HG03175 (cell line): ENCODE measurements at regions not wholly inside any gene's neighbourhood (a gene's known extent, or its start where the extent isn't known, plus 50 kb on each side); places are given as distances from the start of the nearest gene placed in this dataset.
"Not testable (repeated sequence)": the region's sequence is repeated elsewhere in the genome, so short reads cannot be mapped to it uniquely, and the experiment has no call there.

ENCODE experiments used
- ATAC-seq: cut with Tn5 transposase; IDR thresholded peaks from one replicate; pipeline ENCODE4 v1.9.1; 2021; ENCODE audit warnings: mild to moderate bottlenecking, moderate library complexity; ENCODE audit not compliant: unreplicated experiment

- not testable (repeated sequence) for ATAC-seq
Measured at GRCh38 chr1:78203410-78203982, 157.7 kb downstream of the GIPC2 start.

GRCh38 chr1:78210175-78210574 is 164.4 kb downstream of the GIPC2 start:
- ATAC-seq, result no peak

GRCh38 chr1:78211483-78212092 is 165.8 kb downstream of the GIPC2 start:
- ATAC-seq, result no peak

- no peak for ATAC-seq
Measured at GRCh38 chr1:78214334-78214733, 168.6 kb downstream of the GIPC2 start.

- no peak for ATAC-seq
Measured at GRCh38 chr1:78222225-78222959, 176.6 kb downstream of the GIPC2 start.

GRCh38 chr1:78222960-78223358 is 177.2 kb downstream of the GIPC2 start:
- no peak for ATAC-seq

- no peak for ATAC-seq
Measured at GRCh38 chr1:78223417-78224215, 177.8 kb downstream of the GIPC2 start.

GRCh38 chr1:78224246-78224785 is 178.6 kb downstream of the GIPC2 start:
- no peak for ATAC-seq

GRCh38 chr1:78224861-78225552 is 179.2 kb downstream of the GIPC2 start:
- no peak for ATAC-seq

- ATAC-seq, result no peak
Measured at GRCh38 chr1:78226784-78227183, 181.0 kb downstream of the GIPC2 start.

GRCh38 chr1:78227705-78228635 is 182.2 kb downstream of the GIPC2 start:
- no peak for ATAC-seq

GRCh38 chr1:78229344-78229743 is 183.6 kb downstream of the GIPC2 start:
- no peak for ATAC-seq

GRCh38 chr1:78231477-78231876 is 185.7 kb downstream of the GIPC2 start:
- ATAC-seq, result no peak

- no peak for ATAC-seq
Measured at GRCh38 chr1:78231894-78232293, 186.1 kb downstream of the GIPC2 start.

GRCh38 chr1:78232630-78233029 is 186.9 kb downstream of the GIPC2 start:
- no peak for ATAC-seq

- ATAC-seq, result no peak
Measured at GRCh38 chr1:78234496-78234895, 188.7 kb downstream of the GIPC2 start.

GRCh38 chr1:78236716-78237115 is 190.9 kb downstream of the GIPC2 start:
- no peak for ATAC-seq

- no peak for ATAC-seq
Measured at GRCh38 chr1:78237364-78237916, 191.7 kb downstream of the GIPC2 start.

- ATAC-seq, result no peak
Measured at GRCh38 chr1:78240191-78240590, 194.4 kb downstream of the GIPC2 start.
